Liver (tissue), 6 donors: ENCODE measurements at regions not wholly inside any gene's neighbourhood (a gene's known extent, or its start where the extent isn't known, plus 50 kb on each side); places are given as distances from the start of the nearest gene placed in this dataset.
"Not testable (repeated sequence)": the region's sequence is repeated elsewhere in the genome, so short reads cannot be mapped to it uniquely, and the experiment has no call there.

Source experiments
- DNase-seq: peaks from one replicate; pipeline ENCODE4 v3.0.0-alpha.2; 2017; ENCODE audit warnings: low spot score
- H3K27ac ChIP-seq, 2 donors: one replicate each; pipeline ENCODE4 v1.7.0; 2013; ENCODE audit warnings: inconsistent platforms in 2 of 2, low read length in 2 of 2, control low read depth in 1 of 2, low read depth in 1 of 2, mild to moderate bottlenecking in 1 of 2
- H3K27me3 ChIP-seq, 4 donors: one replicate each; pipeline versions ENCODE4 v1.6.1 to v1.7.0; 2013; ENCODE audit warnings: low read length in 3 of 4, inconsistent platforms in 1 of 4, mild to moderate bottlenecking in 1 of 4, moderate library complexity in 1 of 4; ENCODE audit not compliant: control insufficient read depth in 4 of 4, insufficient read depth in 4 of 4
- H3K36me3 ChIP-seq, 4 donors: one replicate each; pipeline versions ENCODE4 v1.6.1 to v1.7.0; 2013; ENCODE audit warnings: low read length in 3 of 4, mild to moderate bottlenecking in 3 of 4, low read depth in 1 of 4, moderate library complexity in 1 of 4; ENCODE audit not compliant: control insufficient read depth in 4 of 4, insufficient read depth in 3 of 4
- H3K4me1 ChIP-seq, 4 donors: one replicate each; pipeline versions ENCODE4 v1.6.1 to v1.7.0; 2013; ENCODE audit warnings: low read length in 3 of 4, mild to moderate bottlenecking in 3 of 4, moderate library complexity in 1 of 4; ENCODE audit not compliant: control insufficient read depth in 4 of 4, insufficient read depth in 4 of 4
- H3K4me3 ChIP-seq, 3 donors: one replicate each; pipeline versions ENCODE4 v1.6.1 to v1.7.0; 2013; ENCODE audit warnings: low read length in 3 of 3, control low read depth in 1 of 3, low read depth in 1 of 3, mild to moderate bottlenecking in 1 of 3
- H3K9ac ChIP-seq, 2 donors: one replicate each; pipeline ENCODE4 v1.7.0; 2013; ENCODE audit warnings: low read length in 2 of 2, mild to moderate bottlenecking in 2 of 2, moderate library complexity in 2 of 2, control low read depth in 1 of 2, low read depth in 1 of 2
- H3K9me3 ChIP-seq, 4 donors: one replicate each; pipeline versions ENCODE4 v1.6.1 to v1.7.0; 2013; ENCODE audit warnings: low read length in 3 of 4; ENCODE audit not compliant: control insufficient read depth in 4 of 4
- WGBS: extraction: QIAGEN DNeasy Blood & Tissue Kit; methylation state at CpG from one replicate; pipeline ENCODE4 v1.1.7; 2013; 5-methylcytosine and 5-hydroxymethylcytosine counted together
- donor health status: healthy.
- donor health status: healthy.
- donor health status: healthy.

- not testable (repeated sequence) for H3K4me3 ChIP-seq, H3K36me3 ChIP-seq, H3K9me3 ChIP-seq, H3K27ac ChIP-seq, H3K27me3 ChIP-seq, H3K9ac ChIP-seq, H3K4me1 ChIP-seq
- WGBS = 55% methylated on average over 4 of the region's 17 CpGs
- DNase-seq = peak; percentile 33
Measured at GRCh38 chr2:91657193-91657592, 2965.7 kb downstream of the RPIA start.

- not testable (repeated sequence) for H3K36me3 ChIP-seq, DNase-seq, H3K4me1 ChIP-seq, H3K9me3 ChIP-seq, H3K27me3 ChIP-seq, H3K27ac ChIP-seq, H3K9ac ChIP-seq, H3K4me3 ChIP-seq
- WGBS = 85% methylated on average over 11 of the region's 12 CpGs
Measured at GRCh38 chr2:91658336-91658735, 2966.9 kb downstream of the RPIA start.

- not testable (repeated sequence) for H3K9ac ChIP-seq, H3K27ac ChIP-seq, H3K4me1 ChIP-seq, H3K9me3 ChIP-seq, H3K27me3 ChIP-seq, H3K36me3 ChIP-seq, DNase-seq
- peak overlapping the region in 1 of 3 donors; percentile 17 for H3K4me3 ChIP-seq
- WGBS = 42% methylated on average over 10 of the region's 21 CpGs
Measured at GRCh38 chr2:91659189-91659916, 2967.9 kb downstream of the RPIA start.

- peak overlapping the region in 1 of 3 donors; percentile 15 for H3K4me3 ChIP-seq
- H3K27me3 ChIP-seq, H3K9ac ChIP-seq, H3K9me3 ChIP-seq, H3K4me1 ChIP-seq, H3K27ac ChIP-seq, H3K36me3 ChIP-seq: not testable (repeated sequence)
- DNase-seq = peak; percentile 33
- WGBS = 12% methylated on average over 21 of the region's 34 CpGs
Measured at GRCh38 chr2:91659917-91660275, 2968.4 kb downstream of the RPIA start.

- not testable (repeated sequence) for H3K4me3 ChIP-seq
- WGBS = 77% methylated on average over 1 of the region's 2 CpGs
Measured at GRCh38 chr2:91667341-91667740, 2975.9 kb downstream of the RPIA start.

GRCh38 chr2:91685541-91685940, 2994.1 kb downstream of the RPIA start:
- not testable (repeated sequence) for DNase-seq, H3K9ac ChIP-seq, H3K36me3 ChIP-seq, H3K4me1 ChIP-seq, H3K27me3 ChIP-seq, H3K4me3 ChIP-seq, H3K27ac ChIP-seq, H3K9me3 ChIP-seq
- 38% methylated on average over 27 of the region's 36 CpGs for WGBS

More at GRCh38 chr2:91667341-91667740, 2975.9 kb downstream of the RPIA start:
- not testable (repeated sequence) for H3K4me1 ChIP-seq, H3K36me3 ChIP-seq, H3K9ac ChIP-seq, DNase-seq, H3K27ac ChIP-seq, H3K27me3 ChIP-seq, H3K9me3 ChIP-seq

GRCh38 chr2:91686046-91686445, 2994.6 kb downstream of the RPIA start:
- 8% methylated on average over 31 of the region's 42 CpGs for WGBS
- H3K27ac ChIP-seq, H3K36me3 ChIP-seq, H3K27me3 ChIP-seq, DNase-seq, H3K4me1 ChIP-seq, H3K9ac ChIP-seq, H3K4me3 ChIP-seq, H3K9me3 ChIP-seq: not testable (repeated sequence)
